Vagina (tissue), 2 donors: ENCODE measurements at regions not wholly inside any gene's neighbourhood (a gene's known extent, or its start where the extent isn't known, plus 50 kb on each side); places are given as distances from the start of the nearest gene placed in this dataset. TPM values are rescaled to one million over a fixed set of nuclear protein-coding genes. Genes with fewer than 3 reads are reported as not detected.
"Not testable (repeated sequence)": the region's sequence is repeated elsewhere in the genome, so short reads cannot be mapped to it uniquely, and the experiment has no call there.

Experiments used
- DNase-seq, 2 donors: peaks; one replicate each; pipeline ENCODE4 v3.0.0-alpha.2; 2017; ENCODE audit errors: extremely low spot score in 2 of 2
- H3K27ac ChIP-seq: fragments of 200-600 bp; sonication (generic); one replicate; pipeline ENCODE4 v1.5.1; 2019
- H3K27me3 ChIP-seq: fragments of 200-600 bp; sonication (generic); one replicate; pipeline ENCODE4 v1.5.1; 2019
- H3K36me3 ChIP-seq, 2 donors: fragments of 200-600 bp; sonication (generic); one replicate each; pipeline ENCODE4 v1.5.1; 2017 to 2019
- H3K4me1 ChIP-seq: fragments of 200-600 bp; sonication (generic); one replicate; pipeline ENCODE4 v1.5.1; 2019
- H3K4me3 ChIP-seq, 2 donors: fragments of 200-600 bp; sonication (generic); 1 replicate in 1 of 2; 2 replicates in 1 of 2; pipeline ENCODE4 v1.5.1; 2016 to 2019
- H3K9me3 ChIP-seq: fragments of 200-600 bp; sonication (generic); one replicate; pipeline ENCODE4 v1.5.1; 2019
- CTCF ChIP-seq, 3 experiments: fragments of 450-650 bp in 2 of 3; fragments of 200-600 bp in 1 of 3; sonication (generic) in 1 of 3; IDR thresholded peaks; one replicate each; pipeline ENCODE4 v1.5.1; 2017 to 2019; ENCODE audit warnings: antibody characterized with exemption in 3 of 3, mild to moderate bottlenecking in 2 of 3, moderate library complexity in 2 of 3
- POLR2A ChIP-seq, 2 donors: fragments of 450-650 bp; IDR thresholded peaks; one replicate each; pipeline ENCODE4 v1.6.1; 2017; ENCODE audit warnings: antibody characterized with exemption in 2 of 2, mild to moderate bottlenecking in 2 of 2, moderate library complexity in 2 of 2
- POLR2AphosphoS5 ChIP-seq, 2 donors: sonication (generic); formaldehyde crosslinking; IDR thresholded peaks; one replicate each; pipeline ENCODE4 v1.9.0; 2017; ENCODE audit warnings: antibody characterized with exemption in 2 of 2, mild to moderate bottlenecking in 2 of 2, low read depth in 1 of 2; ENCODE audit not compliant: insufficient read depth in 1 of 2
- intact Hi-C: fragments of 100-400 bp; cut with DNase I; formaldehyde crosslinking; loops from one replicate; pipeline ENCODE4 v1.15.1; 2023
- small RNA-seq: library from RNA; depleted of rRNA; stranded (forward); fragments of <200 nt; gene quantifications from one replicate; pipeline ENCODE3, GENCODE V24; 2016

- no peaks in the 10 kb centered on the region for H3K4me1 ChIP-seq
- H3K27ac ChIP-seq: no peak overlapping the region
- TF ChIP-seq POLR2A (IDR thresholded peaks at IDR 0.05) (no peak), CTCF (IDR thresholded peaks at IDR 0.05) (no peak), POLR2AphosphoS5 (IDR thresholded peaks at IDR 0.05; ENCODE audit: insufficient read depth in 1 of 2, low read depth in 1 of 2) (no peak)
- intact Hi-C loops: no loop called here
- no peaks in the 10 kb centered on the region for H3K9me3 ChIP-seq
- no peaks in the 10 kb centered on the region for H3K27me3 ChIP-seq
- DNase-seq: no peak
- no peaks in the 10 kb centered on the region for H3K36me3 ChIP-seq
- H3K4me3 ChIP-seq: no peak overlapping the region
Measured at GRCh38 chr4:55278316-55278715, 67.7 kb upstream of the SRD5A3 start.

- H3K27ac ChIP-seq, H3K36me3 ChIP-seq, H3K9me3 ChIP-seq, H3K27me3 ChIP-seq, intact Hi-C loops, H3K4me3 ChIP-seq, DNase-seq, H3K4me1 ChIP-seq: not testable (repeated sequence)
Measured at GRCh38 chr4:55280474-55280873, 65.6 kb upstream of the SRD5A3 start.

- H3K4me3 ChIP-seq, H3K36me3 ChIP-seq, DNase-seq, H3K27me3 ChIP-seq, H3K9me3 ChIP-seq, intact Hi-C loops, H3K27ac ChIP-seq, H3K4me1 ChIP-seq: not testable (repeated sequence)
Measured at GRCh38 chr4:55281118-55281683, 64.8 kb upstream of the SRD5A3 start.

GRCh38 chr4:55284331-55284730 lies 61.7 kb upstream of the SRD5A3 start:
- no peak for TF ChIP-seq CTCF (IDR thresholded peaks at IDR 0.05)
- no peak for TF ChIP-seq POLR2A (IDR thresholded peaks at IDR 0.05)
- no peak for TF ChIP-seq POLR2AphosphoS5 (IDR thresholded peaks at IDR 0.05; ENCODE audit: insufficient read depth in 1 of 2, low read depth in 1 of 2)
- no peaks in the 10 kb centered on the region for H3K27me3 ChIP-seq
- peaks cover 8% of the 10 kb centered on the region for H3K9me3 ChIP-seq
- no peaks in the 10 kb centered on the region for H3K36me3 ChIP-seq
- no peak overlapping the region for H3K4me3 ChIP-seq
- intact Hi-C loops: no loop called here
- no peaks in the 10 kb centered on the region for H3K4me1 ChIP-seq
- DNase-seq: no peak
- no peak overlapping the region for H3K27ac ChIP-seq

GRCh38 chr4:55291227-55291640 lies 54.8 kb upstream of the SRD5A3 start:
- Histone ChIP-seq H3K4me3 (no peak overlapping the region), H3K36me3 (no peaks in the 10 kb centered on the region), H3K27me3 (no peaks in the 10 kb centered on the region), H3K27ac (no peak overlapping the region), H3K4me1 (no peaks in the 10 kb centered on the region), H3K9me3 (no peaks in the 10 kb centered on the region)
- intact Hi-C loops: no loop called here
- no peak for DNase-seq
- TF ChIP-seq CTCF (IDR thresholded peaks at IDR 0.05) (no peak), POLR2AphosphoS5 (IDR thresholded peaks at IDR 0.05; ENCODE audit: insufficient read depth in 1 of 2, low read depth in 1 of 2) (no peak), POLR2A (IDR thresholded peaks at IDR 0.05) (no peak)

GRCh38 chr4:55296096-55296495 lies 49.9 kb upstream of the SRD5A3 start:
- TF ChIP-seq POLR2A (IDR thresholded peaks at IDR 0.05) (no peak), CTCF (IDR thresholded peaks at IDR 0.05) (no peak), POLR2AphosphoS5 (IDR thresholded peaks at IDR 0.05; ENCODE audit: insufficient read depth in 1 of 2, low read depth in 1 of 2) (no peak)
- no peaks in the 10 kb centered on the region for H3K27me3 ChIP-seq
- no peak for DNase-seq
- H3K36me3 ChIP-seq: no peaks in the 10 kb centered on the region
- no peaks in the 10 kb centered on the region for H3K4me1 ChIP-seq
- H3K27ac ChIP-seq: no peak overlapping the region
- no peaks in the 10 kb centered on the region for H3K9me3 ChIP-seq
- H3K4me3 ChIP-seq: no peak overlapping the region
- intact Hi-C loops: no loop called here

Small RNA genes lying in the stretch of these regions (small RNA-seq; reads per million reads assigned to genes)
- gene RN7SL822P (not detected), gene RNU6-746P (not detected)
